Natural killer cell treated with Interleukin-12 subunit alpha and Interleukin-12 subunit beta and Interleukin-15 and Interleukin-18, amount 100 ng/mL, for 72 hours (primary cell): ENCODE measurements at regions not wholly inside any gene's neighbourhood (a gene's known extent, or its start where the extent isn't known, plus 50 kb on each side); places are given as distances from the start of the nearest gene placed in this dataset.

Experiments
- ATAC-seq, 2 donors: fragments of 150-1000 bp; cut with Tn5 transposase in 1 of 2; sonication (Bioruptor Pico), chemical (Tn5 transposase) in 1 of 2; 2 replicates each; pipeline ENCODE4 v1.10.0; 2021
- DNase-seq: peaks from one replicate; pipeline ENCODE4 v3.0.0; 2022; ENCODE audit warnings: low spot score
- H3K27ac Mint-ChIP-seq, 2 donors: 1 replicate in 1 of 2; 2 replicates in 1 of 2; pipeline ENCODE4 v1.8.0; 2022; ENCODE audit warnings: mixed read lengths in 2 of 2, mild to moderate bottlenecking in 1 of 2, moderate library complexity in 1 of 2
- H3K27me3 Mint-ChIP-seq, 2 donors: 1 replicate in 1 of 2; 2 replicates in 1 of 2; pipeline ENCODE4 v1.8.0; 2022; ENCODE audit warnings: mixed read lengths in 2 of 2
- H3K36me3 Mint-ChIP-seq: one replicate; pipeline ENCODE4 v1.8.0; 2022; ENCODE audit warnings: mixed read lengths
- H3K4me1 Mint-ChIP-seq, 2 donors: 1 replicate in 1 of 2; 2 replicates in 1 of 2; pipeline ENCODE4 v1.8.0; 2022; ENCODE audit warnings: low read depth in 2 of 2, mixed read lengths in 2 of 2, mild to moderate bottlenecking in 1 of 2
- H3K4me3 Mint-ChIP-seq: one replicate; pipeline ENCODE4 v1.8.0; 2022; ENCODE audit warnings: mixed read lengths
- H3K9me3 Mint-ChIP-seq: 2 replicates; pipeline ENCODE4 v1.8.0; 2022; ENCODE audit warnings: mixed read lengths

DNA sequence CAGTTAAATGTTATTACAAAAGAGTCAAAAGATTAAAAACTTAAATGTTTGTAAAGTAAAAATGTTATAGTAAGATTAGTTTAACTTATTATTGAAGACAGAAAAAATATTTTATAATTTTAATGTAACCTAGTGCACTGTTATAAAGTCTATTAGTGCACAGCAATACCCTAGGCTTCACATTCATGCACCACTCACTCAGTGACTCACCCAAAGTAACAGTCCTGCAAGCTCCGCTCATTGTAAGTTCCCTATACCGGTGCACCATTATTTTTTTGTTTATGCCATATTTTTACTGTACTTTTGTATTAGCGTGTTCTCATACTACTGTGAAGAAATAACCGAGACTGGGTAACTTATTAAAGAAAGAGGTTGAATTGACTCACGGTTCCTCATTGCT lies 759.7 kb upstream of the CDH7 start:
- H3K9me3 Mint-ChIP-seq = peaks cover 12% of the 10 kb centered on the region
- ATAC-seq (no peak), DNase-seq (no peak)
- no peaks in the 10 kb centered on the region for H3K27me3 Mint-ChIP-seq
- H3K4me1 Mint-ChIP-seq = no peaks in the 10 kb centered on the region
- peaks cover 10% of the 10 kb centered on the region for H3K36me3 Mint-ChIP-seq
- H3K4me3 Mint-ChIP-seq = no peak overlapping the region
- no peak overlapping the region for H3K27ac Mint-ChIP-seq

DNA sequence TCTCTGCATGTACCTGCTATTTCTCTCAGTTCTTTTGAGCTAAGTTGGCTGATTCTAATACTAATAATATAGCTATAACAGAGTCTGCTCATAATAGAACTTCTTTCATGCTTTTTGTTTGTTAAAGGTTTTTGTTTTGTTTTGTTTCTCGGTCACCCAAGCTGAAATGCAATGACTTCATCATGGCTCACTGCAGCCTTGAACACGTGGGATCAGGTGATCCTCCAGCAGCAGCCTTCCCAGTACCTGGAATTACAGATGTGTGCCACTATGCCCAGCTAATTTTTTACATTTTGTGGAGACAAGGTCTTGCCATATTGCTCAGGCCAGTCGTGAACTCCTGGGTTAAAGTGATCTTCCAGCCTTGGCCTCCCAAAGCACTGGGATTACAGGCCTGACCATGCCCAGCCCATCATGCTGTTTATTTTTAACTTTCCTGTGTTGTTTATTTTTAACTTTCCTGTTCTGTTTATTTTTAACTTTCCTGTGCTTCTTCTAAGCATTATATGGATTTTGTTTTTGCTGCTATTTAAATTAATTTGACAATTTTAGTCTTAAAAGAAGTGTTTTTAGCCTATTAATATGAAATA lies 763.8 kb upstream of the CDH7 start:
- peaks cover 9% of the 10 kb centered on the region for H3K9me3 Mint-ChIP-seq
- H3K36me3 Mint-ChIP-seq = peaks cover 6% of the 10 kb centered on the region
- H3K4me1 Mint-ChIP-seq = no peaks in the 10 kb centered on the region
- no peak overlapping the region for H3K27ac Mint-ChIP-seq
- ATAC-seq (no peak), DNase-seq (no peak)
- H3K27me3 Mint-ChIP-seq = no peaks in the 10 kb centered on the region
- no peak overlapping the region for H3K4me3 Mint-ChIP-seq

DNA sequence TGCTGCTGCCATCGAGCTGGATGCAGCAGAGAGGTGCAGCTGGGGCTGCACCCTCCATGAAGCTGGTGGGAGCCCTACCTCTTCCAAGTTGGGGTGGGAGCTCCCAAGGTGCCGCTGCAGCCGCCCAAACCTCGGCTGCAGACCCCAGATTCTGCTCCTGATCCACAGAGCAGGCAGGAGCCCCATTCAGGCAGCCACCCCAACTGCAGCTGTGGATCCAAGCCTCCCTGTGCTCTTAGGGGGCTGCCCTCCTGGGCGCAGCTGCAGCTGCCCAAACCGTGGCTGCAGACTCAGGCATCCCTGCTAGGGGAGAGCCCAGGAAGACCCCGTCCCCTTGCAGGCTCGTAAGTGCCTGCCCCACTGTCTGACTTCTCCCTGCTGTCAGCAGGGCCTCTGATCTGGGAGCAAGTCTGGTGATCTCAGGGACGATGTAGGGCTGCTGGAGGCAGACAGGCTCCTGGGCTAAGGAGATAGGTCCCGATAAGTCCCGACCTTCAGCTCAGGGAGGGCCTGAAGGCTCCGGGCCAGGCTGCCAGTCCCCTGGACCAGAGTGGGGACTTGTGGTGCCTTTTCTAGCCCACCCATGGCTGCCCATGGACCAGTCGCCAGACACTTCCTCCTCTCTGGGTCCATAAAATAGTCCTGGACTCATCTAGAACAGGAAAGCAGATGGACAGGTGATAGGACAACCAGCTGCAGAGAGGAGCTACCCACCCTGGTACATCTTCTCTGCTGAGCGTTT lies 767.1 kb upstream of the CDH7 start:
- Mint-ChIP-seq H3K36me3 (no peaks in the 10 kb centered on the region), H3K4me1 (no peaks in the 10 kb centered on the region), H3K27ac (no peak overlapping the region), H3K4me3 (no peak overlapping the region), H3K27me3 (no peaks in the 10 kb centered on the region), H3K9me3 (peaks cover 9% of the 10 kb centered on the region)
- DNase-seq (peak; percentile 46), ATAC-seq (peak in 1 of 2 donors; percentile 20)

DNA sequence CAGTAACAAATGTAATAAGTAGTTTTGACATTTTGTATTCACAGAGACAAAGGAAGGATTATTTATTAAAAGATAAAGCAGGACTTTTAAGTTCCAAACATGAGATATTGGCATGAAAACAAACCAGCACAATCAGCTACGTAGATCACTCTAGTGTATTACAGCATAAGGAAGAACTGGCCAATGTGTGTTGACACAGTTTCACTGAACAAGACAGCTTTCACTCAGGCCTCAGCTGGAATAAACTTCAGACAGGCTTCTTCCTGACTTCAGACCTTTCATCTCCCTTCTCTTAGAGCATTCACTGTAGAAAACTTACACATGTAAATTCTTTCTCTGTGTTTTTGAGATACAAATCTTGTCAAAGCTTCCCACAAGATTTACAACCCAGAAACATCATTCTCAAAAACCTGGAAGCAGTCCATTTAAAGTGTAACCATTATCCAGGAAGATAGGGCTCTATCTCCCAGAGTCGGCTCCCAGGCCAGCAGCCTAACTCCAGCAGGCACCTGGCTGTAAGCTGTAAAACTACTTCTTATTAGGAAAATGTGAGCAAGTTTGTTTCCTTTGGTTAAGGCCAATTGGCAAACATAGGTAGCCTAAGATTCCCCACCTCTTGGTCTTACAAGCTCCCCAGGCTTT lies 768.3 kb upstream of the CDH7 start:
- Mint-ChIP-seq H3K4me3 (no peak overlapping the region), H3K36me3 (no peaks in the 10 kb centered on the region), H3K27ac (no peak overlapping the region), H3K27me3 (no peaks in the 10 kb centered on the region), H3K9me3 (peaks cover 10% of the 10 kb centered on the region), H3K4me1 (no peaks in the 10 kb centered on the region)
- ATAC-seq = no peak
- no peak for DNase-seq

DNA sequence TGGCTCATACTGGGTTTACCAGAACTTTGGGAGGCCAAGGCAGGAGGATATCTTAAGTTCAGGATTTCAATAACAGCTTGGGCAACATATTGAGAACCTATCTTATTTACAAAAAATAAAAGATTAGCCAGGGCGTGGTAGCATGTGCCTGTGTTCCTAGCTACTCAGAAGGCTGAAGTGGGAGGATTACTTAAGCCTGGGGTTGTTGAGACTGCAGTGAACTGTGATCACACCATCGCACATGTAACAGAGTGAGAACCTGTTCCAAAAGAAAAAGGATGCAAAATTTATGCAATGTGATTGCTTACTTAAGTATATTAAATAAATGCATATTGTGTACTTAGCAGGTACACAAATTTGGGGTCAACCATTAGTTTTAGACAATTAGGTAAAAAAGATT lies 768.9 kb upstream of the CDH7 start:
- H3K9me3 Mint-ChIP-seq = peaks cover 10% of the 10 kb centered on the region
- no peaks in the 10 kb centered on the region for H3K4me1 Mint-ChIP-seq
- ATAC-seq = no peak
- H3K27ac Mint-ChIP-seq = no peak overlapping the region
- no peak for DNase-seq
- no peaks in the 10 kb centered on the region for H3K36me3 Mint-ChIP-seq
- no peaks in the 10 kb centered on the region for H3K27me3 Mint-ChIP-seq
- no peak overlapping the region for H3K4me3 Mint-ChIP-seq

DNA sequence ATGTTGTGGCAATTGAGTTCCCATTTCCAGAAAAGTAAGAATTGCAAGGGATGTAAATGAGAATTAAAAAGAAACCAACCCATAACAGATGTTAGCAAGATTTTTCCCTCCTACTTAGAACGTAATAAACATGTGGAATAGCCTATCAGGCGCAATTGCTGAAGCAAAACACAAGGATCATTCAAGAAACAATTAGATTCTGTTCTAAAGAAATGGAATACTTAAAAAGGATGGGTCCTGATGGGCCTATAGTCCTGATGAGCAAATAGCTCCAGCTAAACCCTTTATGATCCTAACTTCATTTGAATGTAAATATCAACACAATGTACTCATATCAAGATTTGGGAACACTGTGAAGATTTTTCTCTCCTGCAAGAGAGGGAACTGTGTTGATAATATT lies 771.0 kb upstream of the CDH7 start:
- H3K27me3 Mint-ChIP-seq = no peaks in the 10 kb centered on the region
- H3K4me1 Mint-ChIP-seq = no peaks in the 10 kb centered on the region

DNA sequence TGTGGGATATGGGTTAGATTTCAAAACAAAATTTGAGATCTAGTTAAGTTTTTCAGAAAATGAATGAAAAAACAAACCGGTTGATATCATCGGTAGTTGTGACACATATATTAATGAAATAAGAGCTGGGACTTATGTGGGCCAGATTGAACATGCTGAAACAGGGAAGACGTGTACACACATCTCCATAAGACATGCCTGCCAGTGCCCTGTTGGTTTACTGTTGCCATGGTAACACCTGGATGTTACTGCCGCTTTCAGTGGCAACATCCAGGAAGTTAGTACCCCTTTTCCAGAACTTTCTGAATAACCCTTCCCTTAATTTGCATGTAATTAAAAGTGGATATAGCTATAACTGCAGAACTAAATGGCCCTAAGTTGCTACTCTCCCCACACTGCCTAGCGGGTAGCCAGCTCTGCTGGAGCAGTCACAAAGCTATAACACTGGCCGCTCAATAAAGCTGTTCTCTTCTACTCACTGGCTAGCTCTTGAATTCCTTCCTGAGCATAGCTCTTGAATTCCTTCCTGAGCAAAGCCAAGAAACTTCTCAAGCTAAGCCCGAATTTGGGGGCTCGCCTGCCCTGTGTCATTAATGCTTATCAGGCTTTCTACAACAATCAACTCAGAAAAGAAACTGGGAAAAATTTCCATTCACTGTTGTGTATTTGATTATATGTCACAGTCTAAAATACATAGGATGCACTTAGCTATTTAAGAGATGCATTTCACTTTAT lies 776.3 kb upstream of the CDH7 start:
- H3K9me3 Mint-ChIP-seq = peaks cover 9% of the 10 kb centered on the region
- H3K36me3 Mint-ChIP-seq = no peaks in the 10 kb centered on the region

More for the DNA sequence above, 771.0 kb upstream of the CDH7 start:
- peaks cover 10% of the 10 kb centered on the region for H3K9me3 Mint-ChIP-seq
- no peak for ATAC-seq
- H3K27ac Mint-ChIP-seq = no peak overlapping the region
- H3K36me3 Mint-ChIP-seq = no peaks in the 10 kb centered on the region
- H3K4me3 Mint-ChIP-seq = no peak overlapping the region
- no peak for DNase-seq

DNA sequence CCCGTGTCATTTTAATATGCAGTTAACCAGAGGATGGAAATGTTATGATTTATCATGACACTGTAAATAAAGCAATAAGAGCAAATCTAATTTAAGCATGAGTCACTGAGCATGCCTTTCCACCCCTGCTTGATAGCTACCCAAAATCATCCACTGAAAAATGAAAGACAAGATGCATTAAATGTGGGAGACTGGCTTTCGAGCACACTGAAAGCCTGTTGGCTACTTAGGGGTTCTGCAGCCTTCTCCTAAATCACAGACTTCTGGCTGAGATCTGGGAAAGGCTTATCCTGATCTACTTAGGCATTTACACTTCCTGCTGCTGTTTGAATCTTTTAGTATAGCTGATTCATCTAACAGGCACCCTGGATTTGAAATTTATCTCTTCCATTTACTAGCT lies 778.3 kb upstream of the CDH7 start:
- ATAC-seq (no peak), DNase-seq (no peak)
- Mint-ChIP-seq H3K27ac (no peak overlapping the region), H3K9me3 (peaks cover 8% of the 10 kb centered on the region), H3K36me3 (no peaks in the 10 kb centered on the region), H3K27me3 (no peaks in the 10 kb centered on the region), H3K4me1 (no peaks in the 10 kb centered on the region), H3K4me3 (no peak overlapping the region)

More for the DNA sequence above, 776.3 kb upstream of the CDH7 start:
- no peak for DNase-seq
- no peaks in the 10 kb centered on the region for H3K4me1 Mint-ChIP-seq
- no peak for ATAC-seq
- H3K4me3 Mint-ChIP-seq = no peak overlapping the region
- no peaks in the 10 kb centered on the region for H3K27me3 Mint-ChIP-seq
- no peak overlapping the region for H3K27ac Mint-ChIP-seq

DNA sequence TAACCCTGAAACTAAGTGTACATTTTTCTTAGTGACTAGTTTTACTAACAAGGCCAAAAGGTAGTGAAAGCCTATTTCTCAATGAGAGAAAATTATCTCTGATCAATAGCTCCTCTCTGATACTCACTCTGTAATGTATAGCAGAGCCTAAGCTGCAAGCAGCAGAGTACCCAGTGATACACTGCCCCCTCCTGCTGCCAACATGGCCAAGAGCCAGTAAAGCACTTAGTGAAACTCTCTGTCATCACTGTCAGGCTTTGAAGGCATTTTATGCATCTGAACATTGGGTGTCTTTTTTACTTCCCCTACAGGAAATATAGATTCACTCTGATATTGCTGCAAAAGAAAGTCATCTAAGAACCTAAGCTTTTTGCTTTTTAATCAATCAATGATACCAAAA lies 784.1 kb upstream of the CDH7 start:
- peaks cover 10% of the 10 kb centered on the region for H3K9me3 Mint-ChIP-seq
- no peak overlapping the region for H3K4me3 Mint-ChIP-seq
- no peaks in the 10 kb centered on the region for H3K4me1 Mint-ChIP-seq
- H3K36me3 Mint-ChIP-seq = no peaks in the 10 kb centered on the region
- no peak for DNase-seq
- no peak overlapping the region for H3K27ac Mint-ChIP-seq
- ATAC-seq = no peak
- no peaks in the 10 kb centered on the region for H3K27me3 Mint-ChIP-seq

DNA sequence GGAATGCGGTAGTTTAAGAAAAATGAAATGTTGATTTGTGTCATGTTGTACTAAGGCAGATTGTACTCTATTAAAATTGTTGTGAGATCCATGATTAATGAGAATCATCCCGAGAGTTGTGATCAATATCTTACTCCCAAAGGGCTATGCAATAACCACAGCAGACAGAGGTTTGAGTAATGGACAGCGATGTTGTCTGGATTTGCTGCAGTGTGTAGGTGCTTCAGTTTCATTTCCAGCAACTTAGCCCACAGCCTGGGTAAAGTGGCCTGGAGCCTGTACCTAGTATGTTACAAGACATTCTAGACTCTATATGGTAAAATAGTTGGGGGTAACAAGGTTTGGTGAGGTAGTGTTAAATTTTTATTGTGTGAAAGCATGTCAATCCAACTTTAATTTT lies 794.3 kb upstream of the CDH7 start:
- Mint-ChIP-seq H3K4me3 (no peak overlapping the region), H3K9me3 (peaks cover 17% of the 10 kb centered on the region), H3K4me1 (no peaks in the 10 kb centered on the region), H3K36me3 (peaks cover 6% of the 10 kb centered on the region), H3K27ac (no peak overlapping the region), H3K27me3 (no peaks in the 10 kb centered on the region)
- DNase-seq (no peak), ATAC-seq (no peak)

DNA sequence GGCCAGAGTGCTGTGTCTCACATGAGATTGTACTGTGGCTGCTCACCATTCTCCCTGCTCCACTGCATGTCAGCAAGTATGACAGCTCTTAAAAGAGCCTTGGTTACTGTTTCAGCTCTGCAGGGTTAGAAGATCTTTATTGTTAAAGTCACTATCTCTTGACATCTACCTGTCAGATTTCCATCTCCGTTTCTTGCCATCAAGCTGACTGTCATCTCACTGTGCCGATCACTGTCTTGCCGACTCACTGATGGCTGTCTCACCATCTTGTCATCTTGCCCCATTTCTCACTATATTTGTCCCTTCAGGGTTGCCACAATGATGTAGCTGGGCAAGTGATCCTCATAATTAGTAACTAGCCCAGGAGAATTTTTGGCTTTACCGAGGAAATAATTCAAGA lies 800.9 kb upstream of the CDH7 start:
- H3K4me1 Mint-ChIP-seq = no peaks in the 10 kb centered on the region
- ATAC-seq = no peak
- H3K36me3 Mint-ChIP-seq = peaks cover 11% of the 10 kb centered on the region

DNA sequence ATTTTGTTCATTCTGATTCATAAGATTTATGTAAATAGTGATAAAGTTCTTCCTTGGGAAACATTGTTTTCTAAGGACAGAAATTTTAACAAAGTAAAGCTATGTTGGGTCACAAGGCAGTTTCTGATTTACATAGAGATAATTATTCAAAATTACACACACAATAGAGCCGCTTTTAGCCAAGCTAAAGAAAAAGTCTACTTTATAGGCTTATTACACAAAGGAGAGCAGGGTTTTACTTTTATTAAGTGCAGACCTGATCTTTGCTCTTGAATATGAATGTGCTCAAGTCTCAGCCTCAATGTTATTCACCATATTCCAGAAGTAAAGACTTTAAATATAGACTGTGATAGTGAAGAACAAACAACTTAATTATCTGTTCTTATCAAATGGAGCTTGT lies 787.8 kb upstream of the LINC00305 start:
- no peak overlapping the region for H3K4me3 Mint-ChIP-seq
- no peaks in the 10 kb centered on the region for H3K4me1 Mint-ChIP-seq
- no peaks in the 10 kb centered on the region for H3K36me3 Mint-ChIP-seq
- no peaks in the 10 kb centered on the region for H3K9me3 Mint-ChIP-seq
- no peak overlapping the region for H3K27ac Mint-ChIP-seq
- H3K27me3 Mint-ChIP-seq = no peaks in the 10 kb centered on the region
- ATAC-seq (no peak), DNase-seq (no peak)

More for the DNA sequence above, 800.9 kb upstream of the CDH7 start:
- Mint-ChIP-seq H3K4me3 (no peak overlapping the region), H3K9me3 (peaks cover 27% of the 10 kb centered on the region), H3K27me3 (no peaks in the 10 kb centered on the region), H3K27ac (no peak overlapping the region)
- DNase-seq = no peak

DNA sequence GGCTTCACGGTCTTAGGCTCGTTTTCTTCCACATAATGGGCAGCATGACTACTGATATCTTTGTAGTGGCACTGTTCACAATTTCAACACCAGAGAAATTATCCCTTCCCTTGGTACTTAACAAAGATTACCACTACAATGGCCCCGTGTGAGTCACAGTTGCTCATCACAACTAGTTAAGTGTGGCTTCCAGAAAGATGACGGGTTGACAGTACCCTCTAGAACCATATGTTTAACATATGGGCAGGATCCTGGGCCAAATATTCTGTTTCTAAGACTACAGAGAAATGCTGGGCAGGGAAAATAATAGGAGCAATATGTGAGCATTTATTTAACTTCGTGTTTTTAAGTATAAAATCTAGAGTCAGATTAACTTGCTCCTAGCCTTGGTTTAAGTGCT lies 780.1 kb upstream of the LINC00305 start:
- no peak for ATAC-seq
- H3K4me1 Mint-ChIP-seq = no peaks in the 10 kb centered on the region

More for the DNA sequence above, 780.1 kb upstream of the LINC00305 start:
- Mint-ChIP-seq H3K27me3 (no peaks in the 10 kb centered on the region), H3K4me3 (no peak overlapping the region), H3K36me3 (no peaks in the 10 kb centered on the region), H3K9me3 (peaks cover 8% of the 10 kb centered on the region), H3K27ac (no peak overlapping the region)
- no peak for DNase-seq
